Lower leg skin (tissue), 3 donors: ENCODE measurements at regions not wholly inside any gene's neighbourhood (a gene's known extent, or its start where the extent isn't known, plus 50 kb on each side); places are given as distances from the start of the nearest gene placed in this dataset.

Experiments used
- POLR2A ChIP-seq, 2 donors: fragments of 450-650 bp; IDR thresholded peaks; one replicate each; pipeline ENCODE4 v1.6.1; 2016 to 2017; ENCODE audit warnings: antibody characterized with exemption in 2 of 2, mild to moderate bottlenecking in 1 of 2, moderate library complexity in 1 of 2
- TF ChIP-seq, protein P1 (sequence below), 3 donors: fragments of 450-650 bp; IDR thresholded peaks; one replicate each; pipeline ENCODE4 v1.5.1; 2016; ENCODE audit warnings: antibody characterized with exemption in 3 of 3, mild to moderate bottlenecking in 3 of 3, moderate library complexity in 2 of 3

DNA sequence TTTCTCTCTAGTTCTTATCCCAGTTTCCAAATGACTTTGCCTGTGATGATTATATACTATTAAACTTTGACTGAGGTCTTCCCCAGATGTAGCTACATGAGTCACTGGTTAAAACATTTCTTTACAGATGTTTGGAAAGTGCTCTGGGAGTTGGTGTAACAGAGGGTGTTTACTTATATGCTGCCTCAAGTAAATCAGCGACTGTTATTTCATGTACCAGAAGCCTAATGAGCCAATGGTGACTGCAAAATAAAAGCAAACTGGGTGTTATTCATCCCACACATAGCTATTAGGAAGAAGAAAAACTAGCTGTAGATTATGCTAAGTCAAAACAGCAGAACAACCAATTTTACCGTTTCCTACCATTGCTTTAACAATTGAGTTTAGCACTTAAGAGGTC lies 929.7 kb upstream of the SEMA6A start:
- TF ChIP-seq, protein P1, sequence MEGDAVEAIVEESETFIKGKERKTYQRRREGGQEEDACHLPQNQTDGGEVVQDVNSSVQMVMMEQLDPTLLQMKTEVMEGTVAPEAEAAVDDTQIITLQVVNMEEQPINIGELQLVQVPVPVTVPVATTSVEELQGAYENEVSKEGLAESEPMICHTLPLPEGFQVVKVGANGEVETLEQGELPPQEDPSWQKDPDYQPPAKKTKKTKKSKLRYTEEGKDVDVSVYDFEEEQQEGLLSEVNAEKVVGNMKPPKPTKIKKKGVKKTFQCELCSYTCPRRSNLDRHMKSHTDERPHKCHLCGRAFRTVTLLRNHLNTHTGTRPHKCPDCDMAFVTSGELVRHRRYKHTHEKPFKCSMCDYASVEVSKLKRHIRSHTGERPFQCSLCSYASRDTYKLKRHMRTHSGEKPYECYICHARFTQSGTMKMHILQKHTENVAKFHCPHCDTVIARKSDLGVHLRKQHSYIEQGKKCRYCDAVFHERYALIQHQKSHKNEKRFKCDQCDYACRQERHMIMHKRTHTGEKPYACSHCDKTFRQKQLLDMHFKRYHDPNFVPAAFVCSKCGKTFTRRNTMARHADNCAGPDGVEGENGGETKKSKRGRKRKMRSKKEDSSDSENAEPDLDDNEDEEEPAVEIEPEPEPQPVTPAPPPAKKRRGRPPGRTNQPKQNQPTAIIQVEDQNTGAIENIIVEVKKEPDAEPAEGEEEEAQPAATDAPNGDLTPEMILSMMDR (IDR thresholded peaks at IDR 0.05) = no peak
- TF ChIP-seq POLR2A (IDR thresholded peaks at IDR 0.05) = no peak
